ENCODE measurements at regions not wholly inside any gene's neighbourhood (a gene's known extent, or its start where the extent isn't known, plus 50 kb on each side); places are given as distances from the start of the nearest gene placed in this dataset.

DNA sequence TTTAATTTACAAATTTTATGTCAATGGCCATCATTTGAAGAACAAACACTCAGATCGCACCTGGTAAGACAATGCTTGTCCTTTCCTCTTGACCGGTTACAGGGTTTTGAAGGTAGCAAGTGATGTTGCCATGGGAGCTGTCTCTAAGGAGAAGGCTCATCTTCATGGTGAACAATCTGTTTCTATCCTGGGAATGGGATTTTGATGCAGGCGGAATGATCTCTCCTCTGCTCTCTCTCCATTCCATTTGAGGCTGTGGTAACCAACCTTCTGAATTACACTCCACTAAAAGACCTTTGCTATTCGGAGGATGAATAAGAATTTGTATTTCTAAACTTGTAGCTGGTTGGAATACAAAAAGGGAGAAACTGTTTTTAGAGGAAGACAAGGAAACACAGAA lies 57.9 kb upstream of the SLC5A9 start:
- DNase-seq (ENCODE audit: low spot score) (no peak), ATAC-seq (no peak)
- Mint-ChIP-seq H3K9me3 (peaks cover 24% of the 10 kb centered on the region), H3K27me3 (ENCODE audit: low read depth) (peaks cover 2% of the 10 kb centered on the region), H3K27ac (no peak overlapping the region), H3K36me3 (no peaks in the 10 kb centered on the region), H3K4me1 (peaks cover 5% of the 10 kb centered on the region), H3K4me3 (no peak overlapping the region)
- CTCF ChIA-PET, result no interaction called here
- POLR2A ChIA-PET, result no interaction called here
- TF ChIP-seq ARID4B (CRISPR knock-in tag; IDR thresholded peaks at IDR 0.05; ENCODE audit: borderline replicate concordance), result no peak
- no peak for TF ChIP-seq ELF4 (CRISPR knock-in tag; IDR thresholded peaks at IDR 0.05; ENCODE audit: low read depth)
- TF ChIP-seq, protein P1, sequence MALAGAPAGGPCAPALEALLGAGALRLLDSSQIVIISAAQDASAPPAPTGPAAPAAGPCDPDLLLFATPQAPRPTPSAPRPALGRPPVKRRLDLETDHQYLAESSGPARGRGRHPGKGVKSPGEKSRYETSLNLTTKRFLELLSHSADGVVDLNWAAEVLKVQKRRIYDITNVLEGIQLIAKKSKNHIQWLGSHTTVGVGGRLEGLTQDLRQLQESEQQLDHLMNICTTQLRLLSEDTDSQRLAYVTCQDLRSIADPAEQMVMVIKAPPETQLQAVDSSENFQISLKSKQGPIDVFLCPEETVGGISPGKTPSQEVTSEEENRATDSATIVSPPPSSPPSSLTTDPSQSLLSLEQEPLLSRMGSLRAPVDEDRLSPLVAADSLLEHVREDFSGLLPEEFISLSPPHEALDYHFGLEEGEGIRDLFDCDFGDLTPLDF (CRISPR knock-in tag; IDR thresholded peaks at IDR 0.05), result no peak
- no peak for TF ChIP-seq CREB1 (CRISPR knock-in tag; IDR thresholded peaks at IDR 0.05)
- TF ChIP-seq, protein P2, sequence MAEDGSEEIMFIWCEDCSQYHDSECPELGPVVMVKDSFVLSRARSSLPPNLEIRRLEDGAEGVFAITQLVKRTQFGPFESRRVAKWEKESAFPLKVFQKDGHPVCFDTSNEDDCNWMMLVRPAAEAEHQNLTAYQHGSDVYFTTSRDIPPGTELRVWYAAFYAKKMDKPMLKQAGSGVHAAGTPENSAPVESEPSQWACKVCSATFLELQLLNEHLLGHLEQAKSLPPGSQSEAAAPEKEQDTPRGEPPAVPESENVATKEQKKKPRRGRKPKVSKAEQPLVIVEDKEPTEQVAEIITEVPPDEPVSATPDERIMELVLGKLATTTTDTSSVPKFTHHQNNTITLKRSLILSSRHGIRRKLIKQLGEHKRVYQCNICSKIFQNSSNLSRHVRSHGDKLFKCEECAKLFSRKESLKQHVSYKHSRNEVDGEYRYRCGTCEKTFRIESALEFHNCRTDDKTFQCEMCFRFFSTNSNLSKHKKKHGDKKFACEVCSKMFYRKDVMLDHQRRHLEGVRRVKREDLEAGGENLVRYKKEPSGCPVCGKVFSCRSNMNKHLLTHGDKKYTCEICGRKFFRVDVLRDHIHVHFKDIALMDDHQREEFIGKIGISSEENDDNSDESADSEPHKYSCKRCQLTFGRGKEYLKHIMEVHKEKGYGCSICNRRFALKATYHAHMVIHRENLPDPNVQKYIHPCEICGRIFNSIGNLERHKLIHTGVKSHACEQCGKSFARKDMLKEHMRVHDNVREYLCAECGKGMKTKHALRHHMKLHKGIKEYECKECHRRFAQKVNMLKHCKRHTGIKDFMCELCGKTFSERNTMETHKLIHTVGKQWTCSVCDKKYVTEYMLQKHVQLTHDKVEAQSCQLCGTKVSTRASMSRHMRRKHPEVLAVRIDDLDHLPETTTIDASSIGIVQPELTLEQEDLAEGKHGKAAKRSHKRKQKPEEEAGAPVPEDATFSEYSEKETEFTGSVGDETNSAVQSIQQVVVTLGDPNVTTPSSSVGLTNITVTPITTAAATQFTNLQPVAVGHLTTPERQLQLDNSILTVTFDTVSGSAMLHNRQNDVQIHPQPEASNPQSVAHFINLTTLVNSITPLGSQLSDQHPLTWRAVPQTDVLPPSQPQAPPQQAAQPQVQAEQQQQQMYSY (CRISPR knock-in tag; IDR thresholded peaks at IDR 0.05), result no peak
- TF ChIP-seq ZNF232 (CRISPR knock-in tag; IDR thresholded peaks at IDR 0.05), result no peak
- TF ChIP-seq IRF1 (CRISPR knock-in tag; IDR thresholded peaks at IDR 0.05), result no peak
- no peak for TF ChIP-seq TCF7 (CRISPR knock-in tag; IDR thresholded peaks at IDR 0.05; ENCODE audit: low read depth)
- TF ChIP-seq MAX (CRISPR knock-in tag; IDR thresholded peaks at IDR 0.05), result no peak
- no peak for TF ChIP-seq JAZF1 (CRISPR knock-in tag; IDR thresholded peaks at IDR 0.05)
- no peak for TF ChIP-seq ZNF396 (CRISPR knock-in tag; IDR thresholded peaks at IDR 0.05; ENCODE audit: borderline replicate concordance)
- no peak for TF ChIP-seq TP53 (CRISPR knock-in tag; IDR thresholded peaks at IDR 0.05)
- no peak for TF ChIP-seq MXD4 (CRISPR knock-in tag; IDR thresholded peaks at IDR 0.05; ENCODE audit: borderline replicate concordance)
- TF ChIP-seq JUN (CRISPR knock-in tag; IDR thresholded peaks at IDR 0.05), result no peak
- TF ChIP-seq NR3C1 (CRISPR knock-in tag; conservative IDR thresholded peaks at IDR 0.05; ENCODE audit: low read depth), result no peak
- no peak for TF ChIP-seq AR (CRISPR knock-in tag; IDR thresholded peaks at IDR 0.05)
- TF ChIP-seq TEAD4 (CRISPR knock-in tag; IDR thresholded peaks at IDR 0.05), result no peak
